ENCODE measurements at regions not wholly inside any gene's neighbourhood (a gene's known extent, or its start where the extent isn't known, plus 50 kb on each side); places are given as distances from the start of the nearest gene placed in this dataset.

DNA sequence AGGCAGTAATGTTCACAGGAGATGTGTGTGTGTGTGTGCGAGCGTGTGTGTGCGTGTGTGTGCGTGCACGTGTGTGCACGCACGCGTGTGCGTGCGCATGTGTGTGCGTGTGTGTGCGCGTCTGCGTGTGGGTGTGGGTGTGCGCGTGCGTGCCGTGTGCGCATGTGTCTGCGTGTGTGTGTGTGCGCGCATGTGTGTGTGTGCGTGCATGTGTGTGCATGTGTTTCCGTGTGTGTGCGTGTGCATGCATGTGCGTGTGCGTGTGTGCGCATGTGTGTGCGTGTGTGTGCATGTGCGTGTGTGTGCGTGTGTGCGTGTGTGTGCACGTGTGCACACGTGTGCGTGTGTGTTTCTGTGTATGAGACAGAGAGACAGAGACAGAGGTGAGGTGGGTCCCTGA, 136.0 kb upstream of the CST7 start:
- no peak overlapping the region for H3K4me2 ChIP-seq (ENCODE audit: low read depth, low read length)
- no peaks in the 10 kb centered on the region for H3K9me3 ChIP-seq (ENCODE audit: control insufficient read depth, insufficient read depth, low read length)

More for the DNA sequence above, 136.0 kb upstream of the CST7 start:
- Histone ChIP-seq H4K91ac (ENCODE audit: insufficient read depth, low read depth, low read length) (no peak overlapping the region), H2AK5ac (ENCODE audit: low read depth, low read length) (no peak overlapping the region), H3K9me1 (ENCODE audit: insufficient read depth, low read length) (no peaks in the 10 kb centered on the region), H4K5ac (ENCODE audit: low read depth, low read length) (no peak overlapping the region), H3K79me1 (ENCODE audit: low read depth in 1 of 2, low read length in 2 of 2) (no peaks in the 10 kb centered on the region), H2AFZ (replicated peaks; ENCODE audit: low read length, poor library complexity) (no peak overlapping the region), H3K4ac (ENCODE audit: low read depth, low read length) (no peak overlapping the region), H2BK5ac (ENCODE audit: low read depth, low read length, poor library complexity, severe bottlenecking) (no peak overlapping the region), H2BK120ac (ENCODE audit: low read depth, low read length) (no peak overlapping the region), H4K8ac (ENCODE audit: low read depth in 2 of 2, low read length in 2 of 2) (no peak overlapping the region), H3K56ac (ENCODE audit: extremely low read depth, insufficient read depth, low read length) (no peak overlapping the region), H3K18ac (ENCODE audit: low read depth, low read length) (no peak overlapping the region), H3K9ac (ENCODE audit: low read depth, low read length) (no peak overlapping the region), H3K23ac (ENCODE audit: low read depth, low read length) (no peak overlapping the region), H3K27ac (ENCODE audit: insufficient read depth, low read length) (no peak overlapping the region), H3K27me3 (ENCODE audit: control insufficient read depth, insufficient read depth, low read length) (no peaks in the 10 kb centered on the region; the same call in none of the 2 replicates), H3K36me3 (ENCODE audit: control insufficient read depth, insufficient read depth, low read length) (no peaks in the 10 kb centered on the region), H4K20me1 (ENCODE audit: insufficient read depth, low read length) (no peaks in the 10 kb centered on the region), H3K14ac (replicated peaks; ENCODE audit: low read depth, low read length) (no peak overlapping the region), H3K4me3 (ENCODE audit: insufficient read depth, low read depth, low read length) (no peak overlapping the region), H2BK20ac (ENCODE audit: low read depth, low read length) (no peak overlapping the region), H3K4me1 (ENCODE audit: control insufficient read depth, insufficient read depth, low read length) (no peaks in the 10 kb centered on the region), H2BK15ac (ENCODE audit: low read depth, low read length) (no peak overlapping the region), H2AK9ac (replicated peaks; ENCODE audit: low read depth, low read length, poor library complexity) (no peak overlapping the region)
- POLR2A ChIA-PET (ENCODE audit: unreplicated experiment), result no interaction called here
- 94% methylated on average over 13 of the region's 35 CpGs; no CpG with 5 or more reads in 1 of the 2 experiments for WGBS, 2 experiments (ENCODE audit: extremely low coverage in 2 of 2, insufficient read length in 1 of 2)
- no TSS peak for BruUV-seq (replicated peaks)
- intact Hi-C loops (cut with micrococcal nuclease), result no loop called here
- dilution Hi-C loops (cut with HindIII; ENCODE audit: low sequenced_read_pairs, unreplicated experiment), result no loop called here
- CTCF ChIA-PET, result no interaction called here
- no peak for TF ChIP-seq MAZ (IDR thresholded peaks at IDR 0.05; ENCODE audit: borderline replicate concordance, low read depth, low read length)
- TF ChIP-seq, protein P1, sequence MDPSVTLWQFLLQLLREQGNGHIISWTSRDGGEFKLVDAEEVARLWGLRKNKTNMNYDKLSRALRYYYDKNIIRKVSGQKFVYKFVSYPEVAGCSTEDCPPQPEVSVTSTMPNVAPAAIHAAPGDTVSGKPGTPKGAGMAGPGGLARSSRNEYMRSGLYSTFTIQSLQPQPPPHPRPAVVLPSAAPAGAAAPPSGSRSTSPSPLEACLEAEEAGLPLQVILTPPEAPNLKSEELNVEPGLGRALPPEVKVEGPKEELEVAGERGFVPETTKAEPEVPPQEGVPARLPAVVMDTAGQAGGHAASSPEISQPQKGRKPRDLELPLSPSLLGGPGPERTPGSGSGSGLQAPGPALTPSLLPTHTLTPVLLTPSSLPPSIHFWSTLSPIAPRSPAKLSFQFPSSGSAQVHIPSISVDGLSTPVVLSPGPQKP (IDR thresholded peaks at IDR 0.05; ENCODE audit: borderline replicate concordance, low read depth, low read length), result no peak
- no peak for TF ChIP-seq CHD1 (IDR thresholded peaks at IDR 0.05; ENCODE audit: low read depth, low read length)
- TF ChIP-seq POLR2A (IDR thresholded peaks at IDR 0.05; ENCODE audit: low read depth, low read length), result no peak
- no peak for TF ChIP-seq BHLHE40 (IDR thresholded peaks at IDR 0.05; ENCODE audit: low read depth, low read length)
- TF ChIP-seq, protein P2, sequence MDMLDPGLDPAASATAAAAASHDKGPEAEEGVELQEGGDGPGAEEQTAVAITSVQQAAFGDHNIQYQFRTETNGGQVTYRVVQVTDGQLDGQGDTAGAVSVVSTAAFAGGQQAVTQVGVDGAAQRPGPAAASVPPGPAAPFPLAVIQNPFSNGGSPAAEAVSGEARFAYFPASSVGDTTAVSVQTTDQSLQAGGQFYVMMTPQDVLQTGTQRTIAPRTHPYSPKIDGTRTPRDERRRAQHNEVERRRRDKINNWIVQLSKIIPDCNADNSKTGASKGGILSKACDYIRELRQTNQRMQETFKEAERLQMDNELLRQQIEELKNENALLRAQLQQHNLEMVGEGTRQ (IDR thresholded peaks at IDR 0.05; ENCODE audit: low read depth, low read length), result no peak
- TF ChIP-seq MAFK (IDR thresholded peaks at IDR 0.05; ENCODE audit: low read depth, low read length), result no peak
- TF ChIP-seq NFE2L2 (IDR thresholded peaks at IDR 0.05; ENCODE audit: low read depth, low read length), result no peak
- no peak for TF ChIP-seq CEBPB (IDR thresholded peaks at IDR 0.05; ENCODE audit: low read depth, low read length)
- no peak for TF ChIP-seq RCOR1 (IDR thresholded peaks at IDR 0.05; ENCODE audit: insufficient replicate concordance, low read length)
- no peak for TF ChIP-seq CTCF (conservative IDR thresholded peaks at IDR 0.05; ENCODE audit: low read depth, low read length)
- TF ChIP-seq RFX5 (IDR thresholded peaks at IDR 0.05; ENCODE audit: low read depth, low read length), result no peak
- no peak for TF ChIP-seq MXI1 (IDR thresholded peaks at IDR 0.05; ENCODE audit: borderline replicate concordance, low read depth, low read length)
- no peak for TF ChIP-seq FOS (IDR thresholded peaks at IDR 0.05; ENCODE audit: low read depth, low read length)
- no peak for TF ChIP-seq SMC3 (IDR thresholded peaks at IDR 0.05; ENCODE audit: low read depth, low read length)
- no peak for TF ChIP-seq RAD21 (IDR thresholded peaks at IDR 0.05; ENCODE audit: low read length)
- DNase-seq (no peak), ATAC-seq (ENCODE audit: low read depth) (no peak)
- in situ Hi-C loops (cut with MboI; ENCODE audit: low sequenced_read_pairs), result no loop called here
